Nephron (organoid): ENCODE measurements at regions not wholly inside any gene's neighbourhood (a gene's known extent, or its start where the extent isn't known, plus 50 kb on each side); places are given as distances from the start of the nearest gene placed in this dataset.
A peak's percentile ranks its signal among the peaks of the same experiment; 100 is the strongest.

ENCODE experiments used
- H3K27ac Mint-ChIP-seq, 3 experiments: 2 replicates each; pipeline ENCODE4 v1.8.0; 2020; ENCODE audit warnings: mixed read lengths in 3 of 3, mild to moderate bottlenecking in 2 of 3, moderate library complexity in 1 of 3
- H3K27me3 Mint-ChIP-seq: 2 replicates; pipeline ENCODE4 v1.8.0; 2021; ENCODE audit warnings: low read depth, mild to moderate bottlenecking, moderate library complexity, mixed read lengths
- H3K36me3 Mint-ChIP-seq: 2 replicates; pipeline ENCODE4 v1.8.0; 2020; ENCODE audit warnings: low read depth, mixed read lengths
- H3K4me1 Mint-ChIP-seq: 2 replicates; pipeline ENCODE4 v1.8.0; 2020; ENCODE audit warnings: mixed read lengths
- H3K4me3 Mint-ChIP-seq, 3 experiments: 2 replicates each; pipeline ENCODE4 v1.8.0; 2020; ENCODE audit warnings: mild to moderate bottlenecking in 3 of 3, mixed read lengths in 3 of 3, moderate library complexity in 2 of 3
- H3K9me3 Mint-ChIP-seq: 2 replicates; pipeline ENCODE4 v1.8.0; 2020; ENCODE audit warnings: mixed read lengths
- TF ChIP-seq, protein P1 (sequence below), 3 experiments: fragments of 200-600 bp; sonication (generic); IDR thresholded peaks; one replicate each; pipeline ENCODE4 v1.5.0; 2021; ENCODE audit warnings: antibody characterized with exemption in 3 of 3; ENCODE audit not compliant: unreplicated experiment in 3 of 3

DNA sequence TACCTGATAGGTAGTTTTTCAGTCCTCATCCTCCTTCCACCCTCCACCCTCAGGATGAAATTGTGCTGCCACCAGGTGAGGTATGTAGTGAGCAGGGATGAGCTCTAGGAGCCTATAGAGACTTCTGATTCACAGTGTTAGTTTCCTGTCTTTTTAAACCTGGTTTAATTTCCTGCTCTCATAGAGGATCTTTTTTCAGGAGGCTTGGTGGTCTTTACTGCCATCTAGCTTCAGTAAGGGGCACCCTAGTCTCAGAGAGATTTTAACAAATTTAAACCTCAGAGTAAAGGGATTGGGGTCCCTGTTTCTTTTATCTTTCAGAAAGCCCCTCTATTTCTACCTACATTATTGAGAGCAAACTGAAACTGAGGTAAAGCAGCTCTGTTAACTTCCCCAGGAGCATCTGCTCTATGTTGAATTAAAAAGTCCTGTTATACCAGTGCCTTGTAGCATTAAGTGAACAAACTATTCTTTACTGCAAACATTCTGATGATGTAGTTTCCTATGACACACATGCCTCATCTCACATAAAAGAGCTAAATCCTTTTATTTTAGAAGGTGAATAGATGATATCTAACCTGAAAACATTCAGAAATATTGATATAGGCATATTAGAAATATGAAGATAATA is 172.2 kb upstream of the DDHD1 start:
- H3K4me1 Mint-ChIP-seq: peaks cover 19% of the 10 kb centered on the region
- TF ChIP-seq, protein P1, sequence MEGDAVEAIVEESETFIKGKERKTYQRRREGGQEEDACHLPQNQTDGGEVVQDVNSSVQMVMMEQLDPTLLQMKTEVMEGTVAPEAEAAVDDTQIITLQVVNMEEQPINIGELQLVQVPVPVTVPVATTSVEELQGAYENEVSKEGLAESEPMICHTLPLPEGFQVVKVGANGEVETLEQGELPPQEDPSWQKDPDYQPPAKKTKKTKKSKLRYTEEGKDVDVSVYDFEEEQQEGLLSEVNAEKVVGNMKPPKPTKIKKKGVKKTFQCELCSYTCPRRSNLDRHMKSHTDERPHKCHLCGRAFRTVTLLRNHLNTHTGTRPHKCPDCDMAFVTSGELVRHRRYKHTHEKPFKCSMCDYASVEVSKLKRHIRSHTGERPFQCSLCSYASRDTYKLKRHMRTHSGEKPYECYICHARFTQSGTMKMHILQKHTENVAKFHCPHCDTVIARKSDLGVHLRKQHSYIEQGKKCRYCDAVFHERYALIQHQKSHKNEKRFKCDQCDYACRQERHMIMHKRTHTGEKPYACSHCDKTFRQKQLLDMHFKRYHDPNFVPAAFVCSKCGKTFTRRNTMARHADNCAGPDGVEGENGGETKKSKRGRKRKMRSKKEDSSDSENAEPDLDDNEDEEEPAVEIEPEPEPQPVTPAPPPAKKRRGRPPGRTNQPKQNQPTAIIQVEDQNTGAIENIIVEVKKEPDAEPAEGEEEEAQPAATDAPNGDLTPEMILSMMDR (IDR thresholded peaks at IDR 0.05; ENCODE audit: unreplicated experiment in 3 of 3): peak; percentile 54 to 57 (median 55)
- peaks cover 17% of the 10 kb centered on the region for H3K9me3 Mint-ChIP-seq
- no peak overlapping the region for H3K27ac Mint-ChIP-seq
- no peak overlapping the region for H3K4me3 Mint-ChIP-seq
- H3K36me3 Mint-ChIP-seq: peaks cover 5% of the 10 kb centered on the region
- H3K27me3 Mint-ChIP-seq: peaks cover 12% of the 10 kb centered on the region

DNA sequence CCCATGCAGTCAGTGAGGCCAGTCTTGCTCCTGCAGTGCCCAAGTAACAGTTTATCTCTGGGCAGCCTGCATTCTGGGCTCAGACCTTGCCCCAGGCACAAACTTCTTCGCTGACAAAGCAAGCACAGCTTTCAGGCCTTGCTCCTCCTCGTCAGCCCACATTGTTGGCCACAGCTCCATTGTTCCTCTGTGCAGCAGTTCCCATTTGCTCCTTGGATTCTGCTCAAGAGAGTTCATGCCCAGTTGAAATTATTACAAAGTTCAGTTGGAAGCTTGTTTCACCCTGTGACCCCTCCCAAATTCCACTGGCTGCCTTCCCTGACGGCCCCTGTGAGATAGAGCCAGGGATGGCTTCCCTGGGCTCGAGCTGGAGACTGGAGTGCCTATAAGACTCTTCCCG is 163.4 kb upstream of the DDHD1 start:
- Mint-ChIP-seq H3K4me1 (no peaks in the 10 kb centered on the region), H3K27me3 (no peaks in the 10 kb centered on the region), H3K4me3 (no peak overlapping the region), H3K9me3 (peaks cover 59% of the 10 kb centered on the region), H3K27ac (peak overlapping the region in 2 of 3 experiments; percentile 6 to 35), H3K36me3 (peaks cover 11% of the 10 kb centered on the region)
- TF ChIP-seq, protein P1 (IDR thresholded peaks at IDR 0.05; ENCODE audit: unreplicated experiment in 3 of 3): no peak

DNA sequence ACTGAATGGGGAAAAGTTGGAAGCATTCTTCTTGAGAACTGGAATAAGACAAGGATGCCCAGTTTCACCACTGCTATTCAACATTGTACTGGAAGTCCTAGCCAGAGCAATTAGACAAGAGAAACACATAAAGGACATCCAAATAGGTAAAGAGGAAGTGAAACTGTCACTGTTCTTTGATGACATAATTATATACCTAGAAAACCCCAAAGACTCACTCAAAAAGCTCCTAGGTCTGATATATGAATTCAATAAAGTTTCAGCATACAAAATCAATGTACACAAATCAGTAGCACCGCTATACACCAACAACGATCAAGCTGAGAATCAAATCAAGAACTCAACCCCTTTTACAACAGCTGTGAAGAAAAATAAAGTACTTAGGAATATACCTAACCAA is 157.3 kb upstream of the DDHD1 start:
- Mint-ChIP-seq H3K27ac (no peak overlapping the region), H3K4me1 (peaks cover 17% of the 10 kb centered on the region), H3K36me3 (peaks cover 19% of the 10 kb centered on the region), H3K9me3 (peaks cover 50% of the 10 kb centered on the region), H3K27me3 (no peaks in the 10 kb centered on the region), H3K4me3 (no peak overlapping the region)
- TF ChIP-seq, protein P1 (IDR thresholded peaks at IDR 0.05; ENCODE audit: unreplicated experiment in 3 of 3): no peak

DNA sequence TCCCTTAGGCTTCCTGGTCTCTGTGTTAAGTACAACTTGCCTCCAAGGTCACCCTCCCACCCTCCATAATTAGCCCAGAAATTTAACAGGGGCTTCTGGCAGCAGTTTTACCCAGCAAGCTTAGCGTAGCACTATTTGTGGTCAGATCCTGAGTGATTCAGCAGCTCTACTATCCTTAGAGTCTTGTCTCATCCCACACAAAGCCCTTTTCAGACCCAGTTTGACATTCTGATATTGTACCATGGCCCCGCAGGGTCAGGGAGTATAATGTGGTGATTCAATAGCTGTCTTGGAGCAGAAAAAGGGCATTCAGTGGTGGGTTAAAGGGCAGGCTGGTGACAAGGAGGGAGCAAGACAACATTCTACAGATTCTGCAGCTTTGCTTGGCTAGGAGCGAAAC is 153.8 kb upstream of the DDHD1 start:
- H3K4me1 Mint-ChIP-seq: peaks cover 23% of the 10 kb centered on the region
- peaks cover 14% of the 10 kb centered on the region for H3K36me3 Mint-ChIP-seq
- H3K4me3 Mint-ChIP-seq: peak overlapping the region in 2 of 3 experiments; percentile 12 to 20
- peaks cover 4% of the 10 kb centered on the region for H3K27me3 Mint-ChIP-seq
- H3K9me3 Mint-ChIP-seq: peaks cover 33% of the 10 kb centered on the region
- peak overlapping the region; percentile 86 to 89 (median 88) for H3K27ac Mint-ChIP-seq
- TF ChIP-seq, protein P1 (IDR thresholded peaks at IDR 0.05; ENCODE audit: unreplicated experiment in 3 of 3): no peak

DNA sequence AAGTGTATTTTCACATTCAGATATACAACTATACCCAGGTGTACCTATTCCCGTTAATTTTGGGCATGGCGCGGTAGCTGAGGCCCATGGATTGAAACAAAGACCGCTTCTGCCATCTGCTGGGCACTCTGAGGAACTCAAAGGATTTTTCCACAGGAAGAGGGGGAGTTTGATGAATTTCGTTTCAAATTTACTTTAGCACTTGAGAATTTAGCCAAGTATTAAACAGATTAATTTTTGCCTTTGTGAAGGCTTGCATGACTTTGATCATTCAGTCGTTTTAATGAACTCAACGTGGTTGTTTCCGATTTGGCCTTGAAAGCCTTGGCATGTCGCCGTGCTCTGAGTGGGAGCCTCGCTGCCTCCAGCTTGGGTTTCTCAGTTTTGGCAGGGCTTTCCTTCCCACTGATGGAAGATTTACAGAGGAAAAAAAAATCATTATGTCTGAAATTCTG is 153.2 kb upstream of the DDHD1 start:
- H3K27ac Mint-ChIP-seq: peak overlapping the region; percentile 28 to 87 (median 86)
- peak overlapping the region; percentile 36 to 55 (median 37) for H3K4me3 Mint-ChIP-seq
- TF ChIP-seq, protein P1 (IDR thresholded peaks at IDR 0.05; ENCODE audit: unreplicated experiment in 3 of 3): peak; percentile 84 to 91 (median 86)
- peaks cover 23% of the 10 kb centered on the region for H3K4me1 Mint-ChIP-seq
- peaks cover 33% of the 10 kb centered on the region for H3K9me3 Mint-ChIP-seq
- peaks cover 4% of the 10 kb centered on the region for H3K27me3 Mint-ChIP-seq
- H3K36me3 Mint-ChIP-seq: peaks cover 11% of the 10 kb centered on the region
